HepG2 (cell line): ENCODE measurements at regions not wholly inside any gene's neighbourhood (a gene's known extent, or its start where the extent isn't known, plus 50 kb on each side); places are given as distances from the start of the nearest gene placed in this dataset.

Source experiments
- ATAC-seq: fragments of 200-7000 bp; cut with Tn5 transposase; 3 replicates; pipeline ENCODE4 v1.9.1; 2020; ENCODE audit warnings: mild to moderate bottlenecking, moderate library complexity
- BruUV-seq: library from RNA; stranded (reverse); fragments of 400-500 nt; replicated peaks from 2 replicates; lab custom pipeline; 2021; lab: Mats Ljungman, UMichigan
- CTCF ChIA-PET: fragments of 300-600 bp; formaldehyde crosslinking; extraction: SDS; loops from one replicate; lab custom pipeline; 2021; ENCODE audit warnings: low total read pairs, inconsistent platforms, low intra/inter-chr PET ratio; lab: Yijun Ruan, JAX
- POLR2A ChIA-PET: fragments of 350-600 bp; sonication (Branson Sonifier 250); formaldehyde crosslinking; loops from one replicate; lab custom pipeline; 2020; ENCODE audit warnings: antibody characterized with exemption, inconsistent platforms; lab: Yijun Ruan, JAX
- DNase-seq: peaks from one replicate; pipeline ENCODE4 v3.0.0-alpha.2; 2015; ENCODE audit warnings: low spot score
- FAIRE-seq: peaks from 3 replicates; lab custom pipeline; 2011; peaks lifted over from hg19 to GRCh38; lab: Jason Lieb, UNC
- H2AFZ ChIP-seq: one replicate; pipeline ENCODE4 v1.6.1; 2011; ENCODE audit warnings: low read length, inconsistent platforms
- H3K27ac ChIP-seq: fragments of 300-600 bp; 3 replicates; pipeline ENCODE4 v1.8.0; 2011; ENCODE audit warnings: mixed run types, mild to moderate bottlenecking, mixed read lengths, low read length, inconsistent platforms; ENCODE audit not compliant: insufficient read depth; ENCODE audit errors: extremely low read length
- H3K27me3 ChIP-seq, 2 experiments: fragments of 200-600 bp in 1 of 2; 2 replicates in 1 of 2; 3 replicates in 1 of 2; pipeline versions ENCODE4 v1.6.0 to v1.8.0; 2011; ENCODE audit warnings: low read length in 2 of 2, mild to moderate bottlenecking in 2 of 2, moderate library complexity in 2 of 2, inconsistent platforms in 1 of 2; ENCODE audit not compliant: insufficient read depth in 2 of 2, control insufficient read depth in 1 of 2
- H3K36me3 ChIP-seq, 2 experiments: fragments of 200-600 bp in 1 of 2; replicated peaks in 1 of 2; 2 replicates in 1 of 2; 3 replicates in 1 of 2; pipeline versions ENCODE4 v1.5.1 to v1.8.0; 2011; ENCODE audit warnings: low read length in 2 of 2, inconsistent platforms in 1 of 2; ENCODE audit not compliant: insufficient read depth in 2 of 2, control insufficient read depth in 1 of 2
- H3K4me1 ChIP-seq: 2 replicates; pipeline ENCODE4 v1.5.1; 2012; ENCODE audit warnings: low read length, inconsistent platforms; ENCODE audit not compliant: insufficient read depth
- H3K4me2 ChIP-seq: 2 replicates; pipeline ENCODE4 v1.6.0; 2011; ENCODE audit warnings: low read depth, low read length, inconsistent platforms
- H3K4me3 ChIP-seq, 3 experiments: fragments of 200-600 bp in 1 of 3; sonication (generic), shearing (Covaris generic) in 1 of 3; replicated peaks in 1 of 3; 2 replicates each; pipeline ENCODE4 v1.5.1; 2011 to 2016; ENCODE audit warnings: low read length in 3 of 3, inconsistent platforms in 2 of 3, low read depth in 2 of 3, mild to moderate bottlenecking in 2 of 3, control low read depth in 1 of 3, mixed read lengths in 1 of 3; ENCODE audit not compliant: insufficient read depth in 1 of 3
- H3K79me2 ChIP-seq: one replicate; pipeline ENCODE4 v1.6.1; 2011; ENCODE audit warnings: low read length, inconsistent platforms; ENCODE audit not compliant: insufficient read depth
- H3K9ac ChIP-seq: 2 replicates; pipeline ENCODE4 v1.6.0; 2011; ENCODE audit warnings: mild to moderate bottlenecking, low read depth, low read length, inconsistent platforms; ENCODE audit not compliant: insufficient read depth
- H3K9me3 ChIP-seq: 2 replicates; pipeline ENCODE4 v1.5.1; 2012; ENCODE audit warnings: mild to moderate bottlenecking, low read length
- H4K20me1 ChIP-seq: 2 replicates; pipeline ENCODE4 v1.6.0; 2011; ENCODE audit warnings: inconsistent platforms, mild to moderate bottlenecking, low read length, moderate library complexity; ENCODE audit not compliant: insufficient read depth
- DR1 ChIP-seq: sonication (generic); formaldehyde crosslinking; IDR thresholded peaks from 2 replicates; pipeline ENCODE4 v1.8.0; 2021; ENCODE audit warnings: mild to moderate bottlenecking, missing genetic modification reagents, inconsistent platforms
- JUND ChIP-seq: sonication (generic); formaldehyde crosslinking; IDR thresholded peaks from 2 replicates; pipeline ENCODE4 v1.8.0; 2022; ENCODE audit warnings: mild to moderate bottlenecking, missing genetic modification reagents
- PCBP2 ChIP-seq: fragments of 200-400 bp; formaldehyde crosslinking; optimal IDR thresholded peaks from 2 replicates; pipeline ENCODE3; 2018; ENCODE audit warnings: low read length, low read depth; ENCODE audit not compliant: poor library complexity, severe bottlenecking
- POLR2A ChIP-seq, 2 experiments: IDR thresholded peaks; 2 replicates each; pipeline ENCODE4 v1.6.1; 2011; ENCODE audit warnings: low read depth in 2 of 2, low read length in 2 of 2, mild to moderate bottlenecking in 1 of 2, moderate library complexity in 1 of 2; ENCODE audit not compliant: insufficient read depth in 1 of 2
- U2AF2 ChIP-seq: fragments of 200-400 bp; formaldehyde crosslinking; IDR thresholded peaks from 2 replicates; pipeline ENCODE4 v1.6.1; 2017; ENCODE audit warnings: low read depth, mild to moderate bottlenecking, low read length
- ZNF263 ChIP-seq: sonication (generic); formaldehyde crosslinking; IDR thresholded peaks from 2 replicates; pipeline ENCODE4 v1.4.0; 2020; ENCODE audit warnings: missing genetic modification reagents
- ZNF275 ChIP-seq: sonication (generic); formaldehyde crosslinking; IDR thresholded peaks from 2 replicates; pipeline ENCODE4 v1.8.0; 2022; ENCODE audit warnings: missing genetic modification reagents, mild to moderate bottlenecking, inconsistent platforms, borderline replicate concordance
- ZNF382 ChIP-seq: sonication (generic); formaldehyde crosslinking; IDR thresholded peaks from 2 replicates; pipeline ENCODE4 v1.5.0; 2020; ENCODE audit warnings: missing genetic modification reagents, mild to moderate bottlenecking, borderline replicate concordance
- ZNF383 ChIP-seq: sonication (generic); formaldehyde crosslinking; IDR thresholded peaks from 2 replicates; pipeline ENCODE4 v1.4.0; 2020; ENCODE audit warnings: missing genetic modification reagents, mild to moderate bottlenecking, borderline replicate concordance
- ZNF766 ChIP-seq: sonication (generic); formaldehyde crosslinking; IDR thresholded peaks from 2 replicates; pipeline ENCODE4 v1.5.0; 2020; ENCODE audit warnings: missing genetic modification reagents, borderline replicate concordance
- WGBS: methylation state at CpG from one replicate; pipeline ENCODE4 v1.1.6; 2017; ENCODE audit warnings: low lambda C conversion rate; 5-methylcytosine and 5-hydroxymethylcytosine counted together
- in situ Hi-C: cut with HindIII; loops from 2 replicates; pipeline ENCODE4 v1.10.0; 2017; ENCODE audit warnings: low pct_unique_long_range_greater_than_20kb; ENCODE audit not compliant: extremely low pct_ligation_motif_present
- intact Hi-C: fragments of 100-400 bp; cut with micrococcal nuclease; formaldehyde crosslinking; loops from one replicate; pipeline ENCODE4 v1.10.0; 2022; ENCODE audit not compliant: unreplicated experiment
- TF ChIP-seq, protein P1 (sequence below): sonication (generic); formaldehyde crosslinking; IDR thresholded peaks from 2 replicates; pipeline ENCODE4 v1.8.1; 2023; ENCODE audit warnings: mild to moderate bottlenecking, missing genetic modification reagents
- TF ChIP-seq, protein P2 (sequence below): sonication (generic); formaldehyde crosslinking; IDR thresholded peaks from 2 replicates; pipeline ENCODE4 v1.8.1; 2023; ENCODE audit warnings: mild to moderate bottlenecking, missing genetic modification reagents
- TF ChIP-seq, protein P3 (sequence below): sonication (generic); formaldehyde crosslinking; IDR thresholded peaks from 2 replicates; pipeline ENCODE4 v1.5.1; 2020; ENCODE audit warnings: mild to moderate bottlenecking, missing genetic modification reagents

GRCh38 chr7:145211211-145211610, 375.4 kb upstream of the TPK1 start:
- H4K20me1 ChIP-seq: no peaks in the 10 kb centered on the region
- intact Hi-C loops (no loop called here), in situ Hi-C loops (no loop called here)
- TF ChIP-seq, protein P1, sequence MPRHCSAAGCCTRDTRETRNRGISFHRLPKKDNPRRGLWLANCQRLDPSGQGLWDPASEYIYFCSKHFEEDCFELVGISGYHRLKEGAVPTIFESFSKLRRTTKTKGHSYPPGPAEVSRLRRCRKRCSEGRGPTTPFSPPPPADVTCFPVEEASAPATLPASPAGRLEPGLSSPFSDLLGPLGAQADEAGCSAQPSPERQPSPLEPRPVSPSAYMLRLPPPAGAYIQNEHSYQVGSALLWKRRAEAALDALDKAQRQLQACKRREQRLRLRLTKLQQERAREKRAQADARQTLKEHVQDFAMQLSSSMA (CRISPR knock-in tag): no peak
- TF ChIP-seq ZNF275 (CRISPR knock-in tag) (no peak), ZNF766 (CRISPR knock-in tag) (no peak), U2AF2 (no peak), POLR2A (IDR thresholded peaks at IDR 0.05; ENCODE audit: insufficient read depth in 1 of 2, low read depth in 2 of 2, low read length in 2 of 2) (no peak), DR1 (CRISPR knock-in tag) (no peak), ZNF383 (CRISPR knock-in tag) (no peak), PCBP2 (no peak), JUND (CRISPR knock-in tag) (no peak), ZNF263 (CRISPR knock-in tag) (no peak), ZNF382 (CRISPR knock-in tag) (no peak)
- TF ChIP-seq, protein P2, sequence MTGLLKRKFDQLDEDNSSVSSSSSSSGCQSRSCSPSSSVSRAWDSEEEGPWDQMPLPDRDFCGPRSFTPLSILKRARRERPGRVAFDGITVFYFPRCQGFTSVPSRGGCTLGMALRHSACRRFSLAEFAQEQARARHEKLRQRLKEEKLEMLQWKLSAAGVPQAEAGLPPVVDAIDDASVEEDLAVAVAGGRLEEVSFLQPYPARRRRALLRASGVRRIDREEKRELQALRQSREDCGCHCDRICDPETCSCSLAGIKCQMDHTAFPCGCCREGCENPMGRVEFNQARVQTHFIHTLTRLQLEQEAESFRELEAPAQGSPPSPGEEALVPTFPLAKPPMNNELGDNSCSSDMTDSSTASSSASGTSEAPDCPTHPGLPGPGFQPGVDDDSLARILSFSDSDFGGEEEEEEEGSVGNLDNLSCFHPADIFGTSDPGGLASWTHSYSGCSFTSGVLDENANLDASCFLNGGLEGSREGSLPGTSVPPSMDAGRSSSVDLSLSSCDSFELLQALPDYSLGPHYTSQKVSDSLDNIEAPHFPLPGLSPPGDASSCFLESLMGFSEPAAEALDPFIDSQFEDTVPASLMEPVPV: no peak
- TF ChIP-seq, protein P3, sequence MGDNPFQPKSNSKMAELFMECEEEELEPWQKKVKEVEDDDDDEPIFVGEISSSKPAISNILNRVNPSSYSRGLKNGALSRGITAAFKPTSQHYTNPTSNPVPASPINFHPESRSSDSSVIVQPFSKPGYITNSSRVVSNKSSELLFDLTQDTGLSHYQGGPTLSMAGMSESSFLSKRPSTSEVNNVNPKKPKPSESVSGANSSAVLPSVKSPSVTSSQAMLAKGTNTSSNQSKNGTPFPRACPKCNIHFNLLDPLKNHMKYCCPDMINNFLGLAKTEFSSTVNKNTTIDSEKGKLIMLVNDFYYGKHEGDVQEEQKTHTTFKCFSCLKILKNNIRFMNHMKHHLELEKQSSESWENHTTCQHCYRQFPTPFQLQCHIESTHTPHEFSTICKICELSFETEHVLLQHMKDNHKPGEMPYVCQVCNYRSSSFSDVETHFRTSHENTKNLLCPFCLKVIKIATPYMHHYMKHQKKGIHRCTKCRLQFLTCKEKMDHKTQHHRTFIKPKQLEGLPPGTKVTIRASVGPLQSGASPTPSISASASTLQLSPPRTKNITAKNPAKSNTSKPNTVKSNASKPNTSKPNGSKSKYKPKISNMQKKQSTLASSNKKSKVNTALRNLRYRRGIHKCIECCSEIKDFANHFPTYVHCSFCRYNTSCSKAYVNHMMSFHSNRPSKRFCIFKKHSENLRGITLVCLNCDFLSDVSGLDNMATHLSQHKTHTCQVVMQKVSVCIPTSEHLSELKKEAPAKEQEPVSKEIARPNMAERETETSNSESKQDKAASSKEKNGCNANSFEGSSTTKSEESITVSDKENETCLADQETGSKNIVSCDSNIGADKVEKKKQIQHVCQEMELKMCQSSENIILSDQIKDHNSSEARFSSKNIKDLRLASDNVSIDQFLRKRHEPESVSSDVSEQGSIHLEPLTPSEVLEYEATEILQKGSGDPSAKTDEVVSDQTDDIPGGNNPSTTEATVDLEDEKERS: no peak
- H2AFZ ChIP-seq: no peak overlapping the region
- no peak overlapping the region for H3K9ac ChIP-seq
- DNase-seq: no peak
- POLR2A ChIA-PET: no interaction called here
- ATAC-seq: no peak
- no peaks in the 10 kb centered on the region for H3K79me2 ChIP-seq
- no peak overlapping the region for H3K27ac ChIP-seq
- CTCF ChIA-PET: no interaction called here
- no peak for FAIRE-seq
- H3K27me3 ChIP-seq: no peaks in the 10 kb centered on the region
- H3K4me3 ChIP-seq: no peak overlapping the region
- peaks cover 85% of the 10 kb centered on the region for H3K9me3 ChIP-seq
- BruUV-seq: no TSS peak
- H3K4me1 ChIP-seq: no peaks in the 10 kb centered on the region
- WGBS: 3% methylated on average over 2 of the region's 2 CpGs
- H3K36me3 ChIP-seq: no peaks in the 10 kb centered on the region
- no peak overlapping the region for H3K4me2 ChIP-seq
